Common myeloid progenitor, CD34-positive (primary cell): ENCODE measurements at regions not wholly inside any gene's neighbourhood (a gene's known extent, or its start where the extent isn't known, plus 50 kb on each side); places are given as distances from the start of the nearest gene placed in this dataset.

ENCODE experiments used
- CTCF ChIA-PET: fragments of 350-600 bp; sonication (Branson Sonifier 250); formaldehyde crosslinking; loops from one replicate; lab custom pipeline; 2021; ENCODE audit warnings: antibody characterized with exemption; lab: Charles Lee
- POLR2A ChIA-PET: fragments of 350-600 bp; sonication (Branson Sonifier 250); formaldehyde crosslinking; loops from one replicate; lab custom pipeline; 2021; ENCODE audit warnings: antibody characterized with exemption; lab: Charles Lee
- DNase-seq, 3 donors: peaks; one replicate each; pipeline versions ENCODE4 v3.0.0 to v3.0.0-alpha.2; 2013
- H3K27ac ChIP-seq, 2 experiments: 1 replicate in 1 of 2; 2 replicates in 1 of 2; pipeline ENCODE4 v1.7.0; 2013; ENCODE audit warnings: inconsistent platforms in 2 of 2, low read length in 2 of 2, mild to moderate bottlenecking in 2 of 2, low read depth in 1 of 2, moderate library complexity in 1 of 2; ENCODE audit not compliant: severe bottlenecking in 2 of 2, insufficient read depth in 1 of 2, poor library complexity in 1 of 2
- H3K27me3 ChIP-seq, 5 experiments: replicated peaks in 2 of 5; 1 replicate in 3 of 5; 2 replicates in 2 of 5; pipeline versions ENCODE4 v1.6.1 to v1.7.0; 2013; ENCODE audit warnings: low read length in 4 of 5, mild to moderate bottlenecking in 2 of 5, moderate library complexity in 2 of 5, inconsistent platforms in 1 of 5; ENCODE audit not compliant: insufficient read depth in 5 of 5, control insufficient read depth in 4 of 5
- H3K36me3 ChIP-seq, 4 experiments: 1 replicate in 2 of 4; 2 replicates in 2 of 4; pipeline versions ENCODE4 v1.6.1 to v1.7.0; 2013; ENCODE audit warnings: low read length in 3 of 4, control low read depth in 1 of 4, mild to moderate bottlenecking in 1 of 4; ENCODE audit not compliant: control insufficient read depth in 4 of 4, insufficient read depth in 4 of 4
- H3K4me1 ChIP-seq, 4 experiments: 1 replicate in 3 of 4; 2 replicates in 1 of 4; pipeline versions ENCODE4 v1.6.1 to v1.7.1; 2013; ENCODE audit warnings: low read length in 3 of 4, mild to moderate bottlenecking in 3 of 4, control low read depth in 1 of 4, inconsistent platforms in 1 of 4, moderate library complexity in 1 of 4; ENCODE audit not compliant: control insufficient read depth in 4 of 4, insufficient read depth in 4 of 4; ENCODE audit errors: control extremely low read depth in 1 of 4
- H3K4me3 ChIP-seq, 7 experiments: 1 replicate in 4 of 7; 2 replicates in 3 of 7; pipeline versions ENCODE4 v1.5.1 to v1.7.0; 2013; ENCODE audit warnings: mild to moderate bottlenecking in 7 of 7, low read length in 6 of 7, moderate library complexity in 6 of 7, inconsistent platforms in 2 of 7, low read depth in 2 of 7, control low read depth in 1 of 7; ENCODE audit not compliant: insufficient read depth in 4 of 7, control insufficient read depth in 1 of 7; ENCODE audit errors: extremely low read depth in 1 of 7
- H3K9me3 ChIP-seq, 5 experiments: 1 replicate in 4 of 5; 2 replicates in 1 of 5; pipeline versions ENCODE4 v1.6.1 to v1.7.1; 2013; ENCODE audit warnings: low read length in 4 of 5, mild to moderate bottlenecking in 2 of 5, inconsistent platforms in 1 of 5, low read depth in 1 of 5, moderate library complexity in 1 of 5; ENCODE audit not compliant: control insufficient read depth in 4 of 5, insufficient read depth in 2 of 5; ENCODE audit errors: control extremely low read depth in 1 of 5
- WGBS: methylation state at CpG from one replicate; pipeline ENCODE4 v1.1.5; 2013; ENCODE audit not compliant: insufficient coverage; 5-methylcytosine and 5-hydroxymethylcytosine counted together

DNA sequence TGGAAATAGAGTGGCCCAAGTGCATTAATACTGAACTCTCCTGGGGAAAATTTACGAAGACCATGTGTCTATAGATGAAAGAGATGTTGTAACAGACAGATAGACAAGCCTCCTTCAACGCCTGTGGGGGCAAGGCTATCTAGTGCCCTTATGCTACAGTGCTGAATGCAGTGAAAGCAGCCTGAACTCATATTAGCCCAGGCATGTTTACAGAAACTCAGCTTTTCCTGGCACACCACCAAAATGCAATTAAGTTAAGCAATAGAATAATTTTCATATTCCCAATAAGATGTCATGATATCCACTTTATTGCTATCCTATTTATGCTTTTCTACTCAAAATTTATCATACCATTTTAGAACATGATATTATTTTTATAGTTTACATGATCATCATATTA is 277.0 kb downstream of the DIRAS2 start:
- Histone ChIP-seq H3K4me1 (no peaks in the 10 kb centered on the region), H3K27me3 (peaks cover 0 to 7% (median 2%) of the 10 kb centered on the region in 5 experiments), H3K9me3 (peaks cover 0 to 2% (median 0%) of the 10 kb centered on the region in 5 experiments), H3K27ac (no peak overlapping the region), H3K36me3 (no peaks in the 10 kb centered on the region), H3K4me3 (no peak overlapping the region)
- DNase-seq, result no peak
- ChIA-PET CTCF (no interaction called here), POLR2A (no interaction called here)
- 95% methylated on average over 2 of the region's 2 CpGs for WGBS

DNA sequence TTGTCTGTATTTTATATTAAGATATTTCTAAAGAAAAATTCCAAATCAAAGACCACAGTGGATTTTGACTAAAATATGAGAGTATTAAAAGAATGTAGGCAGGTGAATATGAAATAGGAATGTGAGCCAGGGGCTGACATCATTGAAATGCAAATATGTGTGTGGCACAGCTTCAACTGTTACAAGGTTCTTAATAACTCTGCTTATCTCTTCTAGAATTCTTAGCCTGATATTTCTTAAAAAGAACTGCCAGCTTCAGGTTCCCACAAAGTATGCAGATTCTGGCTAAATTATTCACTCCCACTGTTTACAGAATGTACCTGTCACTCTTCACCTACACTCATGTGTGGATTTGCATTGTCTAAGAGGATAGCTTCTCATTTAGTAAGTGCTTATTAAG is 274.4 kb downstream of the DIRAS2 start:
- Histone ChIP-seq H3K9me3 (no peaks in the 10 kb centered on the region), H3K27me3 (peaks cover 0 to 7% (median 3%) of the 10 kb centered on the region in 5 experiments), H3K36me3 (no peaks in the 10 kb centered on the region), H3K27ac (no peak overlapping the region), H3K4me3 (no peak overlapping the region), H3K4me1 (no peaks in the 10 kb centered on the region)
- ChIA-PET POLR2A (no interaction called here), CTCF (no interaction called here)
- DNase-seq, result no peak

DNA sequence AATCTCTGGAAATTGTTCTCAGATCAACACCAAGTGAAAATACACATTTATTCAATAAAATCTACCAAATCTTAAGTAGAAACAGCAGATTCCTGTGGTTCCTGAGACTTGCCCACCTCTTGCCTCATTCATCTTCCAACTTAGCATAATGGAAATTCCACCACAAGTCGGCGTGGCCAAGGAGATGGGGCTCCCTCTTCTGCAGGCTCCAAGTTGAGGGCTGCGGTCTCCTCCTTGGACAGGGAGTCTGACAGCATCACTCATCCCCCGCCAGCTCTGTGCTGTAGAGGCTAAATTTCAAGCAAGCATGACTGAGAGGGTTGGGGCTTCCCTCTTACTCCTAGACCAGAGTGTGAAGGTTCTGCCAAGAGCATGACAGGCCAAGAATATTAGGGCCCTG is 273.7 kb downstream of the DIRAS2 start:
- POLR2A ChIA-PET, result no interaction called here
- no peaks in the 10 kb centered on the region for H3K9me3 ChIP-seq
- no peak overlapping the region for H3K4me3 ChIP-seq
- H3K4me1 ChIP-seq, result no peaks in the 10 kb centered on the region
- CTCF ChIA-PET, result no interaction called here
- 95% methylated on average over 4 of the region's 4 CpGs for WGBS
- no peak overlapping the region for H3K27ac ChIP-seq
- DNase-seq, result no peak
- H3K36me3 ChIP-seq, result no peaks in the 10 kb centered on the region
- peaks cover 0 to 5% (median 3%) of the 10 kb centered on the region in 5 experiments for H3K27me3 ChIP-seq

DNA sequence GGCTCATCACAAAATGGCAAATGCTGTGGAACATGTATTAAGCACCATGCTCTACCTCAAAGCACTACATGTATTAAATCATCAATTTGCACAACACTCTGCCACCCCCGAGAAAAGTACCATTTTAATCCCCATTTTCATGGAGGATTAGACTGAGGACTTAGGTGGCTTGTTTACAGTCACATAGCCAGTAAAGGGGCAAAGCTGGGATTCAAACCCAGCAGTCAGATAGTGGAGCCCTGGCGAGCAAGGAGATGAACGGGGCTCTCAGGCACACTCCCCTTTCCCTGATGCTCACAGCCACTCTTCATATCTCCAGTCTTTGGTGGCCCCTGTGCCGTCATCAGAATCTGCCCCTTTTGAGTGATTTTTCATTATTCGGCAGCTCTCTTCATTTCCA is 262.9 kb downstream of the DIRAS2 start:
- ChIA-PET POLR2A (interaction anchor here (0.5 kb wide), 1 partner anchor 292 kb away, joined by 3 read pairs; no protein-coding TSS in a partner anchor), CTCF (no interaction called here)
- no peak overlapping the region for H3K27ac ChIP-seq
- peaks cover 0 to 2% (median 0%) of the 10 kb centered on the region in 5 experiments for H3K27me3 ChIP-seq
- no peak overlapping the region for H3K4me3 ChIP-seq
- no peak for DNase-seq
- no peaks in the 10 kb centered on the region for H3K36me3 ChIP-seq
- H3K4me1 ChIP-seq, result no peaks in the 10 kb centered on the region
- H3K9me3 ChIP-seq, result no peaks in the 10 kb centered on the region
- WGBS, result 73% methylated on average over 4 of the region's 5 CpGs

DNA sequence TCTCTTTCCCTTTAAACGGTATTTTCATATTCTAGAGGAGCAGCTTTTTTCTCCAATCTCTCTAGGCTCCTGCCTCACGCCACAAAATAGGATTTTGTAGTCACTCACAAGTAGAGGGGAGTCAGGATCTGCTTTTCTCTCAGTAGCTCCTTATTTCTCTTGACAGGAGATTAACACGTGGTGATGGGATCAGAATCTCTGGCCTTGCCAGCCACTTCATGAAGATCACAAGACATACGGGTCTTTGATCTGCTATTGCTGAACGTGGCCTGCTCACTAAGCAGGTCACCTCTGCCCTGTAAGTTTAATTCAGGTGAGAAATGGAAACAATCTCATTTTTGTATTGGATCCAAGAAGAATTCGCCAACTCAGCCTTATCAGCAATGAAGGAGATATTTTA is 257.5 kb downstream of the DIRAS2 start:
- CTCF ChIA-PET, result no interaction called here
- POLR2A ChIA-PET, result no interaction called here

DNA sequence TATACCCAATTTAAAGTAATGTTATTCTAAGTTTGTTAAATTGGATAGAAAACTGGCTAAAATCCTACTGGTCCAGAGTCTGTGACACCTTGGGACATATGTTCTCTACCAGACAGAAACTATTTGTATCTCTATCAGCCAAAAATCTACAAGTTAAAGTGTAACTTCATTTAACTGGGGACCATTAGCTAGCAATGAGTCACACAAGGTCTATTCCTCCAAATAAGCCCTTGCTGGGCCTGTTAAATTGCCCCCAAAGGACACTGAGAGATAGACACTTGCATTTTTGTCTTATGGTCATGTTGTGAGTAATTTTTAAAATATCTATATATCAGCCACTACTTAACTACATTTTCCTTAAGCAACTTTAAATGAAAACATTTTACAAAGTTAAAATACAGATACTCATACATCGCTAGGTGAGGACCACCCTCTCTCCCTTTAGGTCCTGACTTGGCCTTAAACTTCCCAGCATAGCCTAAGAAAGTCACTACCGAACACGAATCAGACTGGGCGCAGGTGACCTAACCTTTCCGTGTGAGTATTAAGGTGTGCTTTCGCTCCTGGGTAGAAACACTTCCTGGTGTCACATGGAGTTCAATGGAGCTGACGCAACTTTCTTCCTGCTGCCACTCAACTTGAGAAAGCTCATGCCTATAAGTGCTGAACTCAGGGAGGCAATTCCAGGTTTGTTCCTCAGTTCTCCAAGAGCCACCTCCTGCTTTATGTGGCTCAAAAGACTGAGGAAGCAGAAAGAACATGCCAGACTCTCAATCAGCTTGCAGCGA is 249.1 kb downstream of the DIRAS2 start:
- no peak overlapping the region for H3K27ac ChIP-seq
- no peaks in the 10 kb centered on the region for H3K36me3 ChIP-seq
- no peaks in the 10 kb centered on the region for H3K9me3 ChIP-seq
- ChIA-PET POLR2A (no interaction called here), CTCF (no interaction called here)
- no peak overlapping the region for H3K4me3 ChIP-seq
- peaks cover 0 to 3% (median 0%) of the 10 kb centered on the region in 5 experiments for H3K27me3 ChIP-seq
- 99% methylated on average over 7 of the region's 8 CpGs for WGBS
- no peaks in the 10 kb centered on the region for H3K4me1 ChIP-seq
- DNase-seq, result no peak

More for the DNA sequence above, 257.5 kb downstream of the DIRAS2 start:
- Histone ChIP-seq H3K4me3 (no peak overlapping the region), H3K36me3 (no peaks in the 10 kb centered on the region), H3K27me3 (peaks cover 0 to 4% (median 0%) of the 10 kb centered on the region in 5 experiments), H3K27ac (no peak overlapping the region), H3K4me1 (no peaks in the 10 kb centered on the region), H3K9me3 (no peaks in the 10 kb centered on the region)
- 79% methylated on average over 6 of the region's 6 CpGs for WGBS
- no peak for DNase-seq

DNA sequence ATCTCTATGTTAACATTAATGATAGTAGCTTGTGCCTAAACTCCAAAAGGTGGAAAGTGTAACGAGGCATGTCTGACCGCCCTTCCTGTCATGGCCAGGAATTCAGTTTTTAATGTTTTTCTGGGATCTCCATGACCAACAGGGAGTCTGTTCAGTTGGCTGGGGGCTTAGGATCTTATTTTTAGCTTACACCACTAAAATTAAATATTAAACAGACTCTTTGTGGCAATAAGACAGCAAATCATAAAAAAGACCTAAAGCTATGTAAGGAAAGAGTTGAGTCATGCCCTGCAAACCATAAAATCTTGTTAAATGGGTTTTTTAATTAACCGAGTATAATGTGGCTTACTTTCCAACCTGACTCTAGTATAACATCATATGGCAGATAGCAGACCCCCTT is 247.8 kb downstream of the DIRAS2 start:
- WGBS, result no CpG with 5 or more reads among the region's 3 CpGs
- no peaks in the 10 kb centered on the region for H3K36me3 ChIP-seq

More for the DNA sequence above, 247.8 kb downstream of the DIRAS2 start:
- no peak for DNase-seq
- CTCF ChIA-PET, result no interaction called here
- Histone ChIP-seq H3K27ac (no peak overlapping the region), H3K4me1 (no peaks in the 10 kb centered on the region), H3K4me3 (no peak overlapping the region), H3K27me3 (peaks cover 0 to 3% (median 0%) of the 10 kb centered on the region in 5 experiments), H3K9me3 (no peaks in the 10 kb centered on the region)
- POLR2A ChIA-PET, result no interaction called here
